Right atrium auricular region (tissue), 2 donors: ENCODE measurements at regions not wholly inside any gene's neighbourhood (a gene's known extent, or its start where the extent isn't known, plus 50 kb on each side); places are given as distances from the start of the nearest gene placed in this dataset.

Source experiments
- DNase-seq: peaks from one replicate; pipeline ENCODE4 v3.0.0-alpha.2; 2019; ENCODE audit warnings: low spot score
- H3K27ac ChIP-seq, 2 donors: fragments of 200-600 bp; sonication (generic); 1 replicate in 1 of 2; 2 replicates in 1 of 2; pipeline ENCODE4 v1.5.1; 2016 to 2019
- H3K27me3 ChIP-seq, 2 donors: fragments of 200-600 bp; sonication (generic); one replicate each; pipeline versions ENCODE4 v1.5.1 to v1.6.0; 2017 to 2019
- H3K36me3 ChIP-seq: fragments of 200-600 bp; sonication (generic); one replicate; pipeline ENCODE4 v1.5.1; 2016
- H3K4me1 ChIP-seq, 2 donors: fragments of 200-600 bp; sonication (generic); one replicate each; pipeline versions ENCODE4 v1.5.1 to v1.6.0; 2017 to 2019
- H3K4me3 ChIP-seq, 2 donors: fragments of 200-600 bp; sonication (generic); 1 replicate in 1 of 2; 2 replicates in 1 of 2; pipeline ENCODE4 v1.5.1; 2017 to 2019; ENCODE audit warnings: mild to moderate bottlenecking in 1 of 2, moderate library complexity in 1 of 2
- H3K9me3 ChIP-seq, 2 donors: fragments of 200-600 bp; sonication (generic); one replicate each; pipeline ENCODE4 v1.5.1; 2019
- TF ChIP-seq, protein P1 (sequence below), 2 donors: fragments of 200-600 bp; sonication (generic); IDR thresholded peaks; one replicate each; pipeline ENCODE4 v1.5.1; 2019; ENCODE audit warnings: antibody characterized with exemption in 2 of 2

- Histone ChIP-seq H3K36me3 (no peaks in the 10 kb centered on the region), H3K27ac (no peak overlapping the region), H3K9me3 (no peaks in the 10 kb centered on the region), H3K4me3 (no peak overlapping the region), H3K4me1 (no peaks in the 10 kb centered on the region), H3K27me3 (no peaks in the 10 kb centered on the region)
- TF ChIP-seq, protein P1, sequence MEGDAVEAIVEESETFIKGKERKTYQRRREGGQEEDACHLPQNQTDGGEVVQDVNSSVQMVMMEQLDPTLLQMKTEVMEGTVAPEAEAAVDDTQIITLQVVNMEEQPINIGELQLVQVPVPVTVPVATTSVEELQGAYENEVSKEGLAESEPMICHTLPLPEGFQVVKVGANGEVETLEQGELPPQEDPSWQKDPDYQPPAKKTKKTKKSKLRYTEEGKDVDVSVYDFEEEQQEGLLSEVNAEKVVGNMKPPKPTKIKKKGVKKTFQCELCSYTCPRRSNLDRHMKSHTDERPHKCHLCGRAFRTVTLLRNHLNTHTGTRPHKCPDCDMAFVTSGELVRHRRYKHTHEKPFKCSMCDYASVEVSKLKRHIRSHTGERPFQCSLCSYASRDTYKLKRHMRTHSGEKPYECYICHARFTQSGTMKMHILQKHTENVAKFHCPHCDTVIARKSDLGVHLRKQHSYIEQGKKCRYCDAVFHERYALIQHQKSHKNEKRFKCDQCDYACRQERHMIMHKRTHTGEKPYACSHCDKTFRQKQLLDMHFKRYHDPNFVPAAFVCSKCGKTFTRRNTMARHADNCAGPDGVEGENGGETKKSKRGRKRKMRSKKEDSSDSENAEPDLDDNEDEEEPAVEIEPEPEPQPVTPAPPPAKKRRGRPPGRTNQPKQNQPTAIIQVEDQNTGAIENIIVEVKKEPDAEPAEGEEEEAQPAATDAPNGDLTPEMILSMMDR (IDR thresholded peaks at IDR 0.05), result no peak
- DNase-seq, result no peak
Observed at GRCh38 chr5:26236936-26237335, 801.5 kb downstream of the CDH9 start.

GRCh38 chr5:26232706-26233105, 805.7 kb downstream of the CDH9 start:
- Histone ChIP-seq H3K27ac (no peak overlapping the region), H3K36me3 (no peaks in the 10 kb centered on the region), H3K4me1 (no peaks in the 10 kb centered on the region), H3K27me3 (no peaks in the 10 kb centered on the region), H3K9me3 (no peaks in the 10 kb centered on the region), H3K4me3 (no peak overlapping the region)
- no peak for DNase-seq
- TF ChIP-seq, protein P1 (IDR thresholded peaks at IDR 0.05), result no peak

DNA sequence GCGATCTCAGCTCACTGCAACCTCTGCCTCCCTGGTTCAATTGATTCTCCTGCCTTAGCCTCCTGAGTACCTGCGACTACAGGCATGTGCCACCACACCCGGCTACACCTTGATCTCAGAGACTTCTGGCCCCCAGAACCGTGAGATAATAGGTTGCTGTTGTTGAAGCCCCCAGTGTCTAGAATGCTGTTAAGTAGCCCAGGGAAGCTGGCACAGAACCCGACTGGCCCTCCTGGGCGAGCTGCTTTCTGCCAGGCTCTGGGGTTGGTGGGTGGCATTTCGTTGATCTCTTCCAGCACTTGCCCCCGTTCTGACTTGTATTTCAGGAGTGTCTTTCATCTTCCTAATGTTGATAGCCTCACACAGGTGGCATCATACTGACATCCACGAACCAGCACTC, 807.1 kb downstream of the CDH9 start:
- Histone ChIP-seq H3K9me3 (no peaks in the 10 kb centered on the region), H3K36me3 (no peaks in the 10 kb centered on the region), H3K27ac (no peak overlapping the region), H3K4me3 (no peak overlapping the region), H3K27me3 (no peaks in the 10 kb centered on the region), H3K4me1 (no peaks in the 10 kb centered on the region)
- TF ChIP-seq, protein P1 (IDR thresholded peaks at IDR 0.05), result no peak
- no peak for DNase-seq

DNA sequence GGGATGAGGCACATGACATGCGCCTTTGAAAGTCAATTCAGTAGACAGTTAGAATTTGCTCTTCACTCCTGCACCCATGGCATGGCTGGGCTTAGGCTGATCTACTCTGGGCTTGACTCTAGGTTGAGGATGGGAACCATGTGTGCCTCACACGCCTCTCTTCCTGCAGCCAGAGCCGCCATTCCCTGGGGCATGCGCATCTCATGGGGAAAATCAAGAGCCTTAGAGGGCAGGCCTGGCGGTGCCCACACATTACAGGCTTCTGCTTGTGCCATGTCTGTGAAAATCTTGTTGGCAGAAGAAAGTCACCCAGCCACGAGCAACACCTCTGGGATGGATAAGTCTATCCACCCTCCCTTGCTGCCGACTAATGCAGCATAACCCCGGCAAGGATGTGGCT, 808.5 kb downstream of the CDH9 start:
- Histone ChIP-seq H3K27ac (no peak overlapping the region), H3K9me3 (no peaks in the 10 kb centered on the region), H3K4me1 (no peaks in the 10 kb centered on the region), H3K36me3 (no peaks in the 10 kb centered on the region), H3K27me3 (no peaks in the 10 kb centered on the region), H3K4me3 (no peak overlapping the region)
- TF ChIP-seq, protein P1 (IDR thresholded peaks at IDR 0.05), result no peak
- DNase-seq, result no peak

- Histone ChIP-seq H3K9me3 (no peaks in the 10 kb centered on the region), H3K36me3 (no peaks in the 10 kb centered on the region), H3K4me3 (no peak overlapping the region), H3K4me1 (no peaks in the 10 kb centered on the region), H3K27ac (no peak overlapping the region), H3K27me3 (no peaks in the 10 kb centered on the region)
- TF ChIP-seq, protein P1 (IDR thresholded peaks at IDR 0.05), result no peak
- no peak for DNase-seq
Observed at GRCh38 chr5:26227245-26227644, 811.1 kb downstream of the CDH9 start.

- no peaks in the 10 kb centered on the region for H3K4me1 ChIP-seq
- H3K27ac ChIP-seq, result no peak overlapping the region
- H3K9me3 ChIP-seq, result no peaks in the 10 kb centered on the region
- no peak for DNase-seq
- no peak overlapping the region for H3K4me3 ChIP-seq
- TF ChIP-seq, protein P1 (IDR thresholded peaks at IDR 0.05), result no peak
- no peaks in the 10 kb centered on the region for H3K27me3 ChIP-seq
- no peaks in the 10 kb centered on the region for H3K36me3 ChIP-seq
Observed at GRCh38 chr5:26205121-26205520, 833.3 kb downstream of the CDH9 start.
